Amniotic epithelial cell (primary cell): ENCODE measurements at regions not wholly inside any gene's neighbourhood (a gene's known extent, or its start where the extent isn't known, plus 50 kb on each side); places are given as distances from the start of the nearest gene placed in this dataset.

Experiments used
- DNase-seq: peaks from one replicate; pipeline ENCODE4 v3.0.0-alpha.2; 2010; ENCODE audit warnings: low read depth

GRCh38 chr6:145020114-145020513 is 715.2 kb downstream of the EPM2A start:
- DNase-seq, result no peak

GRCh38 chr6:145020543-145020942 is 714.8 kb downstream of the EPM2A start:
- DNase-seq, result no peak

- DNase-seq, result no peak
Measured at GRCh38 chr6:145022199-145022796, 713.0 kb downstream of the EPM2A start.

DNA sequence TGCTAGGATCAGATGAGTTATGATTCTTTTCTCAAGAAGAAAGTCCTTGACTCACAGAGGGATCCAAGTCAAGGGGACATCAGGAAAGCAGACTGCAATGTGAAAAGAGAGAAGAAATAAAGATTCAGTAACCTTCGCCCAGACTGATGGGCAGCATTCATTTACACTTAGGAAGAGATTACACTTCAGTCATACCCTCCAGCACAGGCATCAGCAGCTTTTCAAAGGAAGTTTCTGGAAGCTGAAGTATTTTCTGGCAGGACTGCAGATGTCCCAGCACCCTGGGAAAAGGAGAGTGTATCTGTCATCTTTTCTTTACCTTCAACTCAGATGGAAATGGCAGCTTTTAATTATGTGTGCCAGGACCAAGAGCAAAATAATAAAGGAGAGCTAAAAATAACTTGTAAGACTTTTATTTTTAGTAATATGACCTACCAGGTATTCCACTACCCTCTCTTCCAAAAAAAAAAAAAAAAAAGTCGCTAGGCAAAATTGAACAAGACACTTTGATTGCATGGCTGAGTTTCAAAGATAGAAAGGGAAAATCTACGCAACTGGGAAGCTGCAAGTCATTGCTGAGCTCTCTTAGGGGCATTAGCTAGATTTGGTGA is 712.1 kb downstream of the EPM2A start:
- no peak for DNase-seq

GRCh38 chr6:145025488-145025887 is 709.8 kb downstream of the EPM2A start:
- no peak for DNase-seq

DNA sequence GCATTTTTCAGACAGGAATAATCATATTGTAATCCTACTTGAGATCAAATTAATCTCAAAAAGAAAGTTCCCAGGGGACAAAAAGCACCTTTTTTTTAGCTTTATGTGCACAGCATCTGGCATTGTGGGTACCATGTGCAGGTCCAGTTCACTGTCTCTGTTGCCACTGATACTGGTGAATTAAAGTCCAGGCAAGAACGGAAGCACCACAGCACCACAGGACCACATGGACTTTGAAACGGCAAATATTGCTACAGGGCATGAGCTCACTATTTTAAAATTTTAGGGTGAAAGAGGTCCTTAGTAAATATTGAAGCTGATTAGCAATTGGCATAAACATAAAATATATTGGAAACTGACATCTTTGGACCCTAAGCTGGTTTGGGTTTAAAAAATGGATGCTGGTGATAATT is 709.0 kb downstream of the EPM2A start:
- no peak for DNase-seq

DNA sequence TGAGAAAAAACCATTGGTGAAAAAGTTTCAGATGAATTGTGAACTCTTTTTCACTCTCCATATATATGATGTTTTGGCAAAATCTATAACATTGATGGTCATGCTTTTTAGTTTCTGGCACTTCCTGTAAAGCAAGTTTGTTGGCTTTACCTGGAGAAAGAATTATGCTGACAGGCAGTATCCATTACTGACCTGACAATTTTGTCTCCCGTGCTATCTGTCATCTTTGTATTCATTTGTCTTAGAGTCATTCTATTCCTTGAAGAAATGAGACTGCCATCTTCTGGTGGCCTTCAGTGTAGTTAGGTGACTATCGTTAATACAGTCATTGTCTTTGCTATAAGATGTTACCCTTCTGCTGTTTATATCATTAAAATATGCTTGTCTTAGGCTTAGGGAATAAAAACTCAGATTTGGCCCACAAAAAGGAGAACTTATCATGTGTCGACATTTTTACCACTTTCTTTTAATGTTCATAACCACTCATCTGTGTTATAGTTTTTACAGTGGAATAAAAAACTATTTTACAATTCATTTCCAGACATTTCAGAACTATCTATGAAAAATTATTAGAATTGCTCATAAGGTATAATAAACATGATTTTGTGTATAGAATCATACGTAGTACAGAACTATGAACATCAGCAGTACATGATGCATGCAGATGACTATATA is 707.0 kb downstream of the EPM2A start:
- DNase-seq, result peak; percentile 11

GRCh38 chr6:145031001-145031400 is 704.3 kb downstream of the EPM2A start:
- DNase-seq, result no peak

DNA sequence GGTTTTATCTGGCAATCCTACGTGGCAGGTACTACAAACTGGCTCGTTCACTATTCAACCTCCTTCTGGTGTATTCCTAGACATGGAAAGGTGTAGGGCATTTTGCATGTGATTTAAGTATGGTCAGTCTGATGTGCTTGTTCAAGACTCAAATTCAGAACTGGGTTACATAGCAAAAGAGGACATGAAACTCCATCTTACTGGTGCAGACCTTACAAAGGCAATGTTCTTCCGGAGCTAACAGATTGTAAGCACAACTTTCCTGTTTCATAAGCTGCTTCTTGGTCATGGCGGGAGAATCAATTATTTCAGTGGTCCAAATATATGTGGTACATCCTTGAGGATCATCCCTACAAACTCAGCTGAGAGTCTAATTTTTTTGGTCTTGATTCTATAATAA is 703.4 kb downstream of the EPM2A start:
- no peak for DNase-seq

- DNase-seq, result no peak
Measured at GRCh38 chr6:145032562-145033145, 702.7 kb downstream of the EPM2A start.

GRCh38 chr6:145034664-145035063 is 700.7 kb downstream of the EPM2A start:
- peak; percentile 16 for DNase-seq

DNA sequence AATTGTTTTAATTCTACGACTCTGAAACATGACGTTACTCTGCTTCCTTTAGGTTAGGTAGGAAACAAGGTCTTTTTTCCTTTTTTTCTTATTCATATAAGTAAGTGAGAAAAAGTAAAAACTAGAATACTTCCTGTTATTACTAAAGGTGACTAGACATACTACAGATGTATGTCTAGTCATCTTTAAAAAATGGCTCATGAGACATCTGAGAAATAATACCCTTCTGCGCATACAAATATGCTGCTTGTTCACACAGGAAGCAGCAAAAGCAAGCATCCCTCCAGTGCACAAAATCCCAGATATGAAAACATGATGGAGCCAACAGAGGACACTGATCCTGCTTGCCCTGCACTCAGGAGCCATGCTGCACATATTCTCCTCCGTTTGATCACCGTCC is 699.1 kb downstream of the EPM2A start:
- DNase-seq, result no peak

DNA sequence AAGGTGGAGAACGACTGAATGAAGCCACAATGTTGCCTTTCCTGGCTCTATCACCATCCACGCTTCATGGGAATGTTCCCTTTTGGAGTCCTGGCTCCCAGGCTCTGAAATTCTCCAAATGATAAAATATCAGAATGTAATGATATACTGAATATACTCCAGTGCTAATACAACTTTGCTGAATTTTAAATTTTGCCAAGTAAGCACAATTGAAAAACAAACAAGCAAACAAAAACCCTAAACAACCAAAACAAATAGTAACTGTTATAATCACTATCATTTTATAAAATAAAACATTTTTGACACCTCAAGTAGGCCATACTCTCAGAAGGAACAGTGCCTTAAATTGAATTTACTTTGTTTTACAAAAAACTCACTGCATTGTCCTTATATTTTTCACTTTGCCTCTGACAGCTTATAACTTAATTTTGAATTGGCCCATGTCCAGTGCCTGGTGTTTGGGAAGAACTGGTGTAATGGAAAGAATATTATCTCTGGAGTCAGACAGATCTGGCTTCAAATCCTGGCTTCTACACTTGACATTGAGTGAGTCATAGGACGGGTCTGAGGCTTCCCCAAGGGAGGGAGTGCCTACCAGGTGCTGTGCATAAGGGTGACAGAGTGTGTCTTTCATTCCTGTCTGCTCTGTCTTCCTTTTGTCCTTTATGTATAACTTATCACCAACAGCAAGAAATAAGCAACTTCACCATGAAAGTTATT is 698.3 kb downstream of the EPM2A start:
- no peak for DNase-seq

GRCh38 chr6:145042559-145042958 is 692.8 kb downstream of the EPM2A start:
- no peak for DNase-seq

- no peak for DNase-seq
Measured at GRCh38 chr6:145043926-145044500, 691.3 kb downstream of the EPM2A start.

GRCh38 chr6:145044641-145045246 is 690.6 kb downstream of the EPM2A start:
- DNase-seq, result peak; percentile 54

GRCh38 chr6:145045582-145045981 is 689.7 kb downstream of the EPM2A start:
- no peak for DNase-seq

DNA sequence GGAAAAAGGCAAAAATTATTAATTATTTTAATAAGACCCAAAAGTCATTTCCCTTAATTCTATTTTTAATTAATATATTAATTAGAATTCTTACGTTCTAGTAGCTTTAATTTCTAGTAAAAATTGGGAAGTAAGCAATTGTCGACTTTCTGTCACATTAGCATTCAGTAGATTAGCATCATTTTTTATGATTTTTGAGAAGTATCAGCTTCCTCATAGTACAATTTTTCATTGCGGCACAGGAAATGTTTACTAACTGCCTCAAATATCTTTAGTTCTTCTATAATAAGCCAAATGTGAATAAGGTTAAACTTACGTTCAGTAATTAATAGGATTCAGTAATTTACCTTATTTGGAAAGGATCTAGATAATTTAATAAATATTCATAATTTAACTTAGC is 687.4 kb downstream of the EPM2A start:
- DNase-seq, result no peak

- DNase-seq, result no peak
Measured at GRCh38 chr6:145051661-145052060, 683.7 kb downstream of the EPM2A start.

GRCh38 chr6:145055567-145055966 is 679.8 kb downstream of the EPM2A start:
- no peak for DNase-seq

DNA sequence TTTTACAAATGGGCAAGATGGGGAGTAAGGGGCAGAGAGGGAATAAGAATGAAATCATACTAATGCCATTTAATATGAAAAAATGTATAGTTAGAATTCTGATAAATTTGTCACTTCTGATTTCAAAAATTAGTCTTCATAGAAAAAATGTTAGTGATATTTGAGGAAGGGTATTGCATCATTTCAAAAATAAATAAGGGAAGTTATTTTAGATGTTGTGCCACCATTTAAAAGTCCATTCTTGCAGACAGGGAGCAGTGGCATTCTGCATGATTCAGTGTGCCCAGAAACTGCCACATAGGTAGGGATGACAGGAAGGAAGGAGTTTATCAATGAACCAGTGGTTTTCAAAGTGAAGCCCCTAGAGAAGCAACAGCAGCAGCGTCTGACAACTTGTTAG is 674.6 kb downstream of the EPM2A start:
- DNase-seq, result no peak

- no peak for DNase-seq
Measured at GRCh38 chr6:145063091-145063490, 672.2 kb downstream of the EPM2A start.
